ENCODE measurements at regions not wholly inside any gene's neighbourhood (a gene's known extent, or its start where the extent isn't known, plus 50 kb on each side); places are given as distances from the start of the nearest gene placed in this dataset.

GRCh38 chr1:219480011-219480410 is 132.9 kb downstream of the ZC3H11B start:
- H2AFZ ChIP-seq (ENCODE audit: low read depth), result no peak overlapping the region
- no peaks in the 10 kb centered on the region for H3K36me3 ChIP-seq (ENCODE audit: insufficient read depth)
- H3K4me3 ChIP-seq (IDR thresholded peaks at IDR 0.05; ENCODE audit: insufficient read depth, low read depth, low read length), result no peak overlapping the region
- H3K27me3 ChIP-seq (ENCODE audit: insufficient read depth, low read depth), result no peaks in the 10 kb centered on the region
- TF ChIP-seq CTCF (conservative IDR thresholded peaks at IDR 0.05; ENCODE audit: low read depth, low read length), result no peak
- H3K4me1 ChIP-seq (ENCODE audit: low read depth, poor library complexity, severe bottlenecking), result no peaks in the 10 kb centered on the region
- H3K27ac ChIP-seq, result no peak overlapping the region
- no peak overlapping the region for H3K9ac ChIP-seq
- no peaks in the 10 kb centered on the region for H4K20me1 ChIP-seq (ENCODE audit: insufficient read depth)
- H3K4me2 ChIP-seq, result no peak overlapping the region
- no peaks in the 10 kb centered on the region for H3K79me2 ChIP-seq (ENCODE audit: insufficient read depth, low read depth)

GRCh38 chr1:219478811-219479210 is 134.1 kb downstream of the ZC3H11B start:
- H3K27ac ChIP-seq, result no peak overlapping the region
- H3K9ac ChIP-seq, result no peak overlapping the region
- no peaks in the 10 kb centered on the region for H3K36me3 ChIP-seq (ENCODE audit: insufficient read depth)
- no peak overlapping the region for H3K4me3 ChIP-seq (IDR thresholded peaks at IDR 0.05; ENCODE audit: insufficient read depth, low read depth, low read length)
- H3K4me1 ChIP-seq (ENCODE audit: low read depth, poor library complexity, severe bottlenecking), result no peaks in the 10 kb centered on the region
- no peak for TF ChIP-seq CTCF (conservative IDR thresholded peaks at IDR 0.05; ENCODE audit: low read depth, low read length)
- no peaks in the 10 kb centered on the region for H3K27me3 ChIP-seq (ENCODE audit: insufficient read depth, low read depth)
- no peak overlapping the region for H3K4me2 ChIP-seq
- H2AFZ ChIP-seq (ENCODE audit: low read depth), result no peak overlapping the region
- H4K20me1 ChIP-seq (ENCODE audit: insufficient read depth), result no peaks in the 10 kb centered on the region
- no peaks in the 10 kb centered on the region for H3K79me2 ChIP-seq (ENCODE audit: insufficient read depth, low read depth)

GRCh38 chr1:219477861-219478260 is 135.0 kb downstream of the ZC3H11B start:
- H3K4me2 ChIP-seq, result no peak overlapping the region
- no peak overlapping the region for H3K27ac ChIP-seq
- TF ChIP-seq CTCF (conservative IDR thresholded peaks at IDR 0.05; ENCODE audit: low read depth, low read length), result no peak

GRCh38 chr1:219476716-219477115 is 136.2 kb downstream of the ZC3H11B start:
- no peaks in the 10 kb centered on the region for H3K4me1 ChIP-seq (ENCODE audit: low read depth, poor library complexity, severe bottlenecking)
- H3K4me3 ChIP-seq (IDR thresholded peaks at IDR 0.05; ENCODE audit: insufficient read depth, low read depth, low read length), result no peak overlapping the region
- no peaks in the 10 kb centered on the region for H3K27me3 ChIP-seq (ENCODE audit: insufficient read depth, low read depth)
- no peaks in the 10 kb centered on the region for H4K20me1 ChIP-seq (ENCODE audit: insufficient read depth)
- no peak overlapping the region for H3K9ac ChIP-seq
- H3K36me3 ChIP-seq (ENCODE audit: insufficient read depth), result no peaks in the 10 kb centered on the region
- H2AFZ ChIP-seq (ENCODE audit: low read depth), result no peak overlapping the region
- no peaks in the 10 kb centered on the region for H3K79me2 ChIP-seq (ENCODE audit: insufficient read depth, low read depth)
- H3K4me2 ChIP-seq, result no peak overlapping the region
- TF ChIP-seq CTCF (conservative IDR thresholded peaks at IDR 0.05; ENCODE audit: low read depth, low read length), result no peak
- H3K27ac ChIP-seq, result no peak overlapping the region

More at GRCh38 chr1:219477861-219478260, 135.0 kb downstream of the ZC3H11B start:
- Histone ChIP-seq H3K79me2 (ENCODE audit: insufficient read depth, low read depth) (no peaks in the 10 kb centered on the region), H3K36me3 (ENCODE audit: insufficient read depth) (no peaks in the 10 kb centered on the region), H3K4me3 (IDR thresholded peaks at IDR 0.05; ENCODE audit: insufficient read depth, low read depth, low read length) (no peak overlapping the region), H3K27me3 (ENCODE audit: insufficient read depth, low read depth) (no peaks in the 10 kb centered on the region), H3K4me1 (ENCODE audit: low read depth, poor library complexity, severe bottlenecking) (no peaks in the 10 kb centered on the region), H4K20me1 (ENCODE audit: insufficient read depth) (no peaks in the 10 kb centered on the region), H3K9ac (no peak overlapping the region), H2AFZ (ENCODE audit: low read depth) (no peak overlapping the region)

Data from KMS-11 (cell line).